ENCODE measurements at regions not wholly inside any gene's neighbourhood (a gene's known extent, or its start where the extent isn't known, plus 50 kb on each side); places are given as distances from the start of the nearest gene placed in this dataset.
A peak's percentile ranks its signal among the peaks of the same experiment; 100 is the strongest.

- H3K27me3 ChIP-seq (replicated peaks in 1 of 4; ENCODE audit: control insufficient read depth in 3 of 4, extremely low read depth in 1 of 4, insufficient read depth in 3 of 4, low read length in 3 of 4): no peaks in the 10 kb centered on the region
- H3K18ac ChIP-seq (ENCODE audit: extremely low read depth, low read length): no peak overlapping the region
- no peak overlapping the region for H3K4ac ChIP-seq (replicated peaks; ENCODE audit: insufficient read length, low read depth, low read length)
- H3K4me2 ChIP-seq (ENCODE audit: insufficient read depth in 1 of 2, low read depth in 2 of 2, low read length in 2 of 2): no peak overlapping the region
- H3K56ac ChIP-seq (replicated peaks; ENCODE audit: insufficient read length, low read depth, low read length): no peak overlapping the region
- no peak overlapping the region for H2AK5ac ChIP-seq (ENCODE audit: low read depth, low read length)
- H4K20me1 ChIP-seq (replicated peaks in 1 of 2; ENCODE audit: control insufficient read depth in 1 of 2, insufficient read depth in 2 of 2, low read length in 2 of 2): no peaks in the 10 kb centered on the region
- no peak overlapping the region for H2BK20ac ChIP-seq (ENCODE audit: low read length)
- ChIA-PET CTCF (ENCODE audit: partially characterized antibody) (interaction anchor here (0.6 to 1.4 kb wide), 3 partner anchors 55 to 153 kb away, joined by 3 to 4 read pairs (median 4); no protein-coding TSS in a partner anchor), POLR2A (ENCODE audit: partially characterized antibody) (no interaction called here)
- TF ChIP-seq CHD1 (IDR thresholded peaks at IDR 0.05; ENCODE audit: low read depth, low read length): no peak
- no peaks in the 10 kb centered on the region for H3K9me3 ChIP-seq (ENCODE audit: insufficient read depth in 2 of 2, low read depth in 1 of 2, low read length in 1 of 2)
- H2AFZ ChIP-seq (ENCODE audit: low read length): no peak overlapping the region
- WGBS, 2 experiments (ENCODE audit: extremely low coverage in 1 of 2, insufficient coverage in 1 of 2, insufficient read length in 1 of 2, insufficient replicate concordance in 2 of 2, low coverage in 1 of 2, low lambda C conversion rate in 2 of 2, missing lambda C conversion rate in 1 of 2): 89% methylated on average over 7 of the region's 7 CpGs; no CpG with 5 or more reads in 1 of the 2 experiments
- H4K91ac ChIP-seq (replicated peaks; ENCODE audit: insufficient read length, low read length): no peak overlapping the region
- no peak overlapping the region for H4K5ac ChIP-seq (ENCODE audit: insufficient read length, low read depth, low read length)
- H3K9ac ChIP-seq (replicated peaks in 1 of 4; ENCODE audit: extremely low read depth in 1 of 4, low read depth in 3 of 4, low read length in 3 of 4): no peak overlapping the region
- no peaks in the 10 kb centered on the region for H3K79me1 ChIP-seq (ENCODE audit: low read depth, low read length)
- no peak overlapping the region for H2BK15ac ChIP-seq (ENCODE audit: low read length)
- peaks cover 4 to 6% (median 4%) of the 10 kb centered on the region in 4 experiments for H3K4me1 ChIP-seq (replicated peaks in 1 of 4; ENCODE audit: control insufficient read depth in 3 of 4, insufficient read depth in 4 of 4, low read length in 3 of 4)
- peak in 1 of 2 experiments; percentile 11 for DNase-seq (ENCODE audit: low read depth in 1 of 2, low spot score in 2 of 2)
- H3K79me2 ChIP-seq (ENCODE audit: control insufficient read depth in 1 of 2, insufficient read depth in 2 of 2, low read length in 2 of 2): no peaks in the 10 kb centered on the region
- no peak overlapping the region for H2BK12ac ChIP-seq (ENCODE audit: low read depth, low read length)
- FAIRE-seq: no peak
- no peak overlapping the region for H2BK120ac ChIP-seq (replicated peaks; ENCODE audit: low read depth, low read length)
- no peak overlapping the region for H3K4me3 ChIP-seq (ENCODE audit: extremely low read depth in 1 of 4, insufficient read depth in 2 of 4, low read depth in 3 of 4, low read length in 4 of 4)
- H4K8ac ChIP-seq (ENCODE audit: extremely low read depth, insufficient read depth, low read length): no peak overlapping the region
- no peak overlapping the region for H2BK5ac ChIP-seq (ENCODE audit: low read depth, low read length)
- H3K23ac ChIP-seq (ENCODE audit: insufficient read length): no peak overlapping the region
- no peaks in the 10 kb centered on the region for H3K36me3 ChIP-seq (ENCODE audit: control insufficient read depth in 2 of 4, insufficient read depth in 4 of 4, low read length in 3 of 4)
- no peaks in the 10 kb centered on the region for H3K23me2 ChIP-seq (ENCODE audit: low read depth, low read length)
- no peak overlapping the region for H3K14ac ChIP-seq (ENCODE audit: insufficient read length)
- H3K27ac ChIP-seq (ENCODE audit: low read depth, low read length): no peak overlapping the region
Measured at GRCh38 chr1:47682198-47682597, 244.4 kb downstream of the FOXD2 start.

Data from H1 (cell line).